Colonic mucosa (tissue), 4 donors: ENCODE measurements at regions not wholly inside any gene's neighbourhood (a gene's known extent, or its start where the extent isn't known, plus 50 kb on each side); places are given as distances from the start of the nearest gene placed in this dataset.

Experiments used
- DNase-seq: peaks from one replicate; pipeline ENCODE4 v3.0.0-alpha.2; 2020
- H3K27ac ChIP-seq: fragments of 200-600 bp; one replicate; pipeline ENCODE4 v1.8.0; 2021
- H3K27me3 ChIP-seq: fragments of 200-600 bp; one replicate; pipeline ENCODE4 v1.8.0; 2021
- H3K36me3 ChIP-seq: fragments of 200-600 bp; one replicate; pipeline ENCODE4 v1.8.0; 2021
- H3K4me1 ChIP-seq: fragments of 200-600 bp; one replicate; pipeline ENCODE4 v1.8.0; 2021; ENCODE audit warnings: mild to moderate bottlenecking
- H3K4me3 ChIP-seq: fragments of 200-600 bp; one replicate; pipeline ENCODE4 v1.8.0; 2021
- H3K9ac ChIP-seq, 2 donors: one replicate each; pipeline ENCODE4 v1.7.0; 2013; ENCODE audit warnings: control low read depth in 2 of 2, low read depth in 2 of 2, low read length in 2 of 2
- H3K9me3 ChIP-seq: fragments of 200-600 bp; one replicate; pipeline ENCODE4 v1.8.0; 2021
- CTCF ChIP-seq: fragments of 200-600 bp; IDR thresholded peaks from one replicate; pipeline ENCODE4 v1.8.0; 2022; ENCODE audit warnings: antibody characterized with exemption, mild to moderate bottlenecking
- intact Hi-C: fragments of 100-400 bp; cut with DNase I; formaldehyde crosslinking; loops from one replicate; pipeline ENCODE4 v1.14.1; 2022
- donor health status: healthy.
- donor health status: DM: no; HTN: no; CAD: no.
- donor health status: DM: no; HTN: no; CAD: no.

DNA sequence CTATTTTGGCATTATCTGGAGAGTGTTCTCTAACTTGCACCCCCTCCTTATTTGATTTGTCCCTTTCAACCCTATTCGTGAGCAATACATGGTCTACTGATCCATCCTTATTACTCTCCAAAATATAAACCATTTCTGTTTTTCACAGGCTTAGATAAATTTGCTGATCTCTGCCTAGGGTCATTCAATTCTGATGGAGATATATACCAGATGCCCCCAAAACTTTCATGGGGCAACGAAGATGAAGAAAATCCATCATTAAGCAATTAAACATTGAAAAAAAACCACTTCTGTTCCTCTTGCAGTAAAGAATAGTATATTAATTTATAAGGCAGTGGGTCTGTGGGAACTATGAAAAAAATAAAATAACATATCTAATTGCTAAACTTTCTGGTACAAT is 313.4 kb downstream of the CASP12 start:
- TF ChIP-seq CTCF, result no peak
- DNase-seq, result no peak
- intact Hi-C loops, result no loop called here
- Histone ChIP-seq H3K36me3 (no peaks in the 10 kb centered on the region), H3K27ac (no peak overlapping the region), H3K9me3 (no peaks in the 10 kb centered on the region), H3K27me3 (no peaks in the 10 kb centered on the region), H3K9ac (no peak overlapping the region), H3K4me3 (no peak overlapping the region), H3K4me1 (no peaks in the 10 kb centered on the region)

- Histone ChIP-seq H3K36me3 (no peaks in the 10 kb centered on the region), H3K27me3 (no peaks in the 10 kb centered on the region)
- intact Hi-C loops, result no loop called here
These were observed 314.4 kb downstream of the CASP12 start for GRCh38 chr11:104583857-104584256.

DNA sequence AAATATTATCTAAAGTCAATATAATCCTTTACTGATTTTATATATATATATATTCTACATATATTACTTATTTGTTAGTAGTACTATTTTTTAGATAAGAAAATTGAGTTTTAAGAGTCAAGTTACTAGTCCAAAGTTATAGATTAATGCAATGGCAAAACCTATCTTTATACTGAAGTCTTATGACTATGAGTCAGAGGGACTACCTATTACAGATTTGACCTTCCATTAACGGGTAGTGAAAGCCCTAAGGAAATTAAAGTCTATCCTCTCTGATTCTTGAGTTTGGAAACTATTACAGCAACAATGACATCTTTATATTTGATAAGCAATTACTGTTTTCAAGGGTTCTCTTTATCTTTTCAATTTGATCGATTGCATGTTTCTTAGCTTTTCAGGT is 315.8 kb downstream of the CASP12 start:
- H3K27ac ChIP-seq, result no peak overlapping the region
- no peak for DNase-seq
- H3K4me3 ChIP-seq, result no peak overlapping the region
- no peak for TF ChIP-seq CTCF
- intact Hi-C loops, result no loop called here
- no peaks in the 10 kb centered on the region for H3K4me1 ChIP-seq
- no peaks in the 10 kb centered on the region for H3K27me3 ChIP-seq
- H3K36me3 ChIP-seq, result no peaks in the 10 kb centered on the region
- H3K9me3 ChIP-seq, result no peaks in the 10 kb centered on the region
- no peak overlapping the region for H3K9ac ChIP-seq

More at GRCh38 chr11:104583857-104584256, 314.4 kb downstream of the CASP12 start:
- Histone ChIP-seq H3K27ac (no peak overlapping the region), H3K4me1 (no peaks in the 10 kb centered on the region), H3K9me3 (no peaks in the 10 kb centered on the region), H3K4me3 (no peak overlapping the region), H3K9ac (no peak overlapping the region)
- no peak for TF ChIP-seq CTCF
- no peak for DNase-seq

DNA sequence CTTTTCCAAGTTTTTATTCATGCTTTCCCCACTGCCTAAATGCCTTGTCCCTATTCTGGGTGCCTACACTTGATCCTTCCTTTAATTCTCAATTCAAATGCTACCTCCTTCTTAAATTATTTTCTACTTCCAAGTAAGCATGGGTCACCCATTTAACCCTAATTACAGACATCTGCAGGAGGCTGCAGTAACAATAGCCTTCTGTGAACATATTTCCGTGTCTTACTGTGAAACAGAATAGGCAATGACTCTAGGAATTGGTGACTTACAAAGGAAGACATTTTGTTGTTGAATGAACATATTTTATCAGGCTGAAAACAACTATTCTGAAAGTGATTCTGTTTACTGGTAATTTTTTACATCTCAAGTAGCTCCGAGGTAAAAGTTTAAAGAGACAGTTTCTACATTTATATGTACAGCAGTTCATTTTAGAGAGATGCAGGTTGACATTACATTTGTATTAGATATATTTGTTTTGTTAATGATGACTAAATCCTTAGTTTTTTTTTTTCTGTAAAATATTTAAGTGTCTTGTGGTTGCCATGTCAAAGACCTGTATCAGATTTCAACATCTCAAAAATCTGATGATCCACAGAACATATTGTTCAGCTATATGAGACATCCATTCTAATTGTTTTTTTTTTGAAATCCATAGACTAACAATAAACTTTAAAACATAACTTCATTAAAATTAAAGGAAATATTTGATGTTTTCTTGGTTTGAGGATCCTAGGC is 316.8 kb downstream of the CASP12 start:
- Histone ChIP-seq H3K36me3 (no peaks in the 10 kb centered on the region), H3K4me1 (no peaks in the 10 kb centered on the region), H3K4me3 (no peak overlapping the region), H3K27me3 (no peaks in the 10 kb centered on the region), H3K9me3 (no peaks in the 10 kb centered on the region), H3K9ac (no peak overlapping the region), H3K27ac (no peak overlapping the region)
- intact Hi-C loops, result no loop called here
- no peak for TF ChIP-seq CTCF
- no peak for DNase-seq

DNA sequence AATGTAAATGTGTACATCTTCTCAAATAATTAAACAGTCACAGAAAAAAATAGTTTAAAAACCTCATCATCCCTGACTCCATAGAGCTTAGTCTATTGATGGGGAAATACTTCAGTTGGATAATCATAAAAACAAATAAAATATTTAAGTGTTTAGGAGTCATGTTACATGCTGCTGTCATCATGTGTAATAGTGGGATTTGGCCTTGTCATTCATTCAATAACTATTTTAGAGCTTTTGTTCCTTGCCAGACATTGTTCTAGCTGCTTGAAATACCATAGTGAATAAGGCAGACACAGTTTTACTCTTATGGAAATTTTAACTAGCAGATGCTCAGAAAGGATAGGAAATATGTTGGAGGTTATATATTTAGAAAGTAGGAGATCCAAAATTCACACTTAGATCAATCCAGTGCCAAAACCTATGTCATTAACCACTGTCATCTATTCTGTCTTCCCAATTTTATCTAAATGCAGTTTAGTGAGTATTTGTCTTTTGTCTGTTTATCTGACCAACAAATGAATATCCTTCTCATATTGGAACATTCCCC is 324.7 kb downstream of the CASP12 start:
- H3K36me3 ChIP-seq, result no peaks in the 10 kb centered on the region
- H3K9ac ChIP-seq, result no peak overlapping the region
- H3K27me3 ChIP-seq, result no peaks in the 10 kb centered on the region
- H3K4me1 ChIP-seq, result no peaks in the 10 kb centered on the region
- DNase-seq, result no peak
- intact Hi-C loops, result no loop called here
- H3K4me3 ChIP-seq, result no peak overlapping the region
- no peak overlapping the region for H3K27ac ChIP-seq
- no peaks in the 10 kb centered on the region for H3K9me3 ChIP-seq
- TF ChIP-seq CTCF, result no peak
